Left lobe of liver (tissue), 2 donors: ENCODE measurements at regions not wholly inside any gene's neighbourhood (a gene's known extent, or its start where the extent isn't known, plus 50 kb on each side); places are given as distances from the start of the nearest gene placed in this dataset.

Source experiments
- ATAC-seq: fragments of 200-7000 bp; cut with Tn5 transposase; one replicate; pipeline ENCODE4 v1.9.1; 2020; ENCODE audit warnings: mild to moderate bottlenecking, moderate library complexity
- DNase-seq: peaks from one replicate; pipeline ENCODE4 v3.0.0-alpha.2; 2020; ENCODE audit warnings: low spot score
- donor health status: DM: no; HTN: no; CAD: no; lungs with moderate emphysema.
- donor health status: DM: no; HTN: yes; CAD: no.

- DNase-seq, result no peak
- ATAC-seq, result no peak
Observed at GRCh38 chr12:107487011-107487680, 198.5 kb upstream of the PWP1 start.

- ATAC-seq (no peak), DNase-seq (no peak)
Observed at GRCh38 chr12:107488666-107489065, 196.9 kb upstream of the PWP1 start.

GRCh38 chr12:107490010-107490409 lies 195.6 kb upstream of the PWP1 start:
- DNase-seq (no peak), ATAC-seq (no peak)

- no peak for ATAC-seq
- no peak for DNase-seq
Observed at GRCh38 chr12:107491856-107492255, 193.7 kb upstream of the PWP1 start.

DNA sequence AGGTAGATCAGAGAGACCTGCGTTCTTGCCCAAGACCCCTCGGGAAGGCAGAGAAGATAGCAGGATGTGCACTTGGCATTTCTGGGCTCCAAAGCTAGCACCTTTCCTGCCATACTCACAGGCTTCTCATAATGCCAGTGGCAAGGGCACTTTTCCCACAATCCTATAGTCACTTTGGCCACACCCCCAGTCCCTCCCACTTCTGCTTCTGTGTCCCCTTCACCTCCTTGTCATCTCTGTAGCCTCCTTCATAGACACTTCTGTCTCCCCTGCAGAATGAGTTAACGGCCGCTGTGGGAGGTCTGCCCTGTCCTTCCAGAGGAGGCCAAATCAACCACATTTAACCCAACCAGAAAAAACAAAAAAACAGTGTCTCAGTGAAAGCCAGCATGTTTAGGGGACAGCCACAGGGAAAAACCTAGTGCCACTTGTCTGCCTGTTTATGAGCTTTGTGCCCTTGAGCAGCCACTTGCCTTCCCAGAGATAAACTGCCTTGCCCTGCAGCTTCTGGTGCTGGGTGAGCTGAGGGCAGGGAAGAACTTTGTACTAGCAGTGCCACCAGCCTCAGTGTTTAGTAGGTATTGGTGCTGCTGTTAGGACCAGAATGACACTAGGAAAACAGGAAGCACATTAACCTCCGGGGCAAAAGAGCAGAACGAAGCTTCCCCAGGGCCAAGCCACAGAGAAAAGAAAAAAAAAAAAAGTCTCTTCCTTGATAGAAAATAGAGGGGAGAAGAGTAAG lies 193.0 kb upstream of the PWP1 start:
- no peak for DNase-seq
- ATAC-seq, result peak; percentile 73

- ATAC-seq, result peak; percentile 10
- DNase-seq, result no peak
Observed at GRCh38 chr12:107493135-107493494, 192.5 kb upstream of the PWP1 start.

GRCh38 chr12:107493666-107494065 lies 191.9 kb upstream of the PWP1 start:
- ATAC-seq (no peak), DNase-seq (no peak)

- no peak for DNase-seq
Observed at GRCh38 chr12:107494331-107494730, 191.3 kb upstream of the PWP1 start.

DNA sequence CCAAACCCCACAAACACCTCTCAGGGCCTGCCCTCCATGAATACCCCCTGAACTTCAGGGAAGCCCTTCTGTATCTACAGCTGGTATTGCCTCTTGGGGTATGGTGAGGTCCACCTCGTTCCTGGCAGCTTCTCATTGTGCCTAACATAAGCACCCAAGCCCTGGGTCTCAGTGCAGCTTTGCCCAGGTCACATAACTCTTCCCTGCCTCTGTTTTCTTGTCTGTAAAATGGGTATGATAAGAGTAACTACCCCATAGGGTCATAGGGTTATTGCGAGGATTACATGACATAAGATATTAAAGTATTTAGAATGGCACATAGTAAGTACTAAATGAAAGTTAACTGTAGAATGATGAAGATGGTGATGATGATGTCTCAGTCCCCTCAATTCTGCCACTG lies 190.0 kb upstream of the PWP1 start:
- ATAC-seq, result no peak
- DNase-seq, result no peak

More at GRCh38 chr12:107494331-107494730, 191.3 kb upstream of the PWP1 start:
- ATAC-seq, result peak; percentile 85

DNA sequence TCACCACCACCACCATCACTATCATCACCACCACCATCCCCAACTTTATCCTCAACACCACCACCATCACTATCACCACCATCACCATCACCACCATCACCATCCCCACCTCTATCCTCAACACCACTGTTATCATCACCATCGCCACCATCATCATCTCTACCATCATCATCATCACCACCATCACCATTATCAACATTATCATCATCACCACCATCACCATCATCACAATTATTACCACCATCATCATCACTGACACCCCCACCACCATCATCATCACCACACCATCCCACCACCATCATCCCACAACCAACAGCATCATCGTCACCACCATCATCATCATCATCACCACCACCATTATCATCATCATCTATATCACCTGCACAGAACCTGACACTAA lies 188.4 kb upstream of the PWP1 start:
- ATAC-seq, result no peak
- no peak for DNase-seq

- DNase-seq, result no peak
Observed at GRCh38 chr12:107500307-107500706, 185.3 kb upstream of the PWP1 start.

DNA sequence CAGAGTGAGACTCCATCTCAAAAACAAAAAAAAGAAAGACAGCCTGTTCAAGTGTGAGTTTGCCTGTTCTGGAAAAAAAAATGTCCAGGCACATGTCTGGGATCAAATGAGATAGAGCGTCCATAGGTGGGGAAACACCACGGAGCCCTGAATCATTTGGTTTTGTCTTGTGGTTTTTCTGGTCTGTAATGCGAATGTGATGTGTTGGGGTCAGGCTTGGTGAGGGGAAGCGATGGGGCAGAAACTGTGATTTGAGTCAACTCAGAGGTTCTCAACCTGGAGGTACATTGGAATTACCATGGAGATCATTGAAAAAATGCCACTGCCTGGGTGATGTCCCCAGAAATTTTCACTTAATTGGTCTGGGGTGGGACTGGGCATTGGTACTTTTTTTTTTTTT lies 183.9 kb upstream of the PWP1 start:
- no peak for ATAC-seq
- DNase-seq, result no peak

More at GRCh38 chr12:107500307-107500706, 185.3 kb upstream of the PWP1 start:
- no peak for ATAC-seq

DNA sequence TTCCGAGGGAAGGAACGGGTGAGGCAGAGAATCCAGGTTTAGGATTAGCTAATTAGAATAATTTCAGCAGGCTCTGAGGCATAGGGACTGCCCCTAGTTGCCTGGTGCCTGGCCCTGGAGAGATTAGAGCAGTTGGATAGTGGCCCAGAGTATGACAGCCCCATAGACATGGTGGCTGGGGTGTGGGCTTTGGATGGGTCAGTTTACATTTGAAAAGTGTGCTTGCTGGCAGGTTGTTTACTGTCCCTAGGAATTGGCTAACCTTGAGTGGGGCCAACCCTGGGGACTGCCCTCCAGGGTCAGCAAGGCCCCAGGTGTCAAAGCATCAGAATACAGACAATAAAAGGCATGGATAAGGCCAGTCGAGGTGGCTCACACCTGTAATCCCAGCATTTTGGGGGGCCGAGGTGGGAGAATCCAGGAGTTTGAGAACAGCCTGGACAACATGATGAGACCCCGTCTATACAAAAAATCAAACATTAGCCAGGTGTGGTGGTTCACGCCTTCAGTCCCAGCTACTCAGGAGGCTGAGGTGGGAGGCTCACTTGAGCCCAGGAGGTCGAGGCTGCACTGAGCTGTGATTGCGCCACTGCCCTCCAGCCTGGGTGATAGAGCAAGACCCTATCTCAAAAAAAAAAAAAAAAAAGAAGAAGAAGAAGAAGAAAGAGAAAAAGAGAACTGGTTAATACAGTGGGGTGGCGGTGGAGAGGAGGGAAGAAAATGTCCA lies 182.3 kb upstream of the PWP1 start:
- DNase-seq, result no peak
- no peak for ATAC-seq

DNA sequence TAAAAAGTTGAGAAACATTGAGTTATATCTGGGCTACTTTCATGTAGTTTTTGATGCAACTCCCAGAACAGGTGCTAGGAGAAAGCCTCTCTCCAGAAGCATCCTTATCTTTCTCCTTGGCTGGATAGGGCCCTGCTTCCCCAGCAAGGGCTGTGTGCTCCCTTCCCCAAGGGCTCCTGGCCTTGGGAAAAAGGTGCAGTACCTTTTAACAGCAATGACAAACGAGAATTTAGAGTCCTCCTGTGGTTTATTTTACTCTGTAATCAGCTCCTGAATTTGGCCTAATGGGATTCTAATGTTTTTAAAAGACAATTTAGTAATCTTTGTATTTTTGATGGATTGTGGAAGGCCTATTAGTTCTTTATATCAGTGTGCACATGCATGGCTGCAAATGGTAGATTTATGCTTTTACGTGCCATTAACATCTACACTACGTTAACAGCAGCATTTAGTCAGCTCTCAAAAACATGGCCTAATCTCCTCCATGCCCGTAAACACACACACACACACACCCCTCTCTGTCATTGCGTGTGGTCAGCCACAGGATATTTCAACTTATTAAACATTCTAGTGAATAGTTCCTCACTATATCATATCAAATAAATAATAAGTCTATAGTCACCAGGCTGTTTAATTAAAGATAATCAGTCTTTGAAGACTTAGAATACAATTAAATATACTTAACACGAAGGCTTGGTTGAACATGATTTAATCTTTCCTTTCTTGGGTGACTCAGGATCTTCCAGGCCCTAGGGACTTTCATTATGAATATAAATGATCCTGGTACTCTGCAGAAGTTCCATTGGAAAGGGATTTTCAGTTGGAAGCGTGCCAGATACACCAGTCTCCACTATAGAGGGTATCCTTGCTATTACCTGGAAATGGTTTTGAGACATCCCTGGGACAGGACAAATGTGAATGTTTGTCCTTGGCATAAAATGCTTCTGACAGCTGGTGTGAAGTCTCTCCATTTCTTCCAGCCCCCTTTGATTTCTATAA lies 181.4 kb upstream of the PWP1 start:
- no peak for DNase-seq
- ATAC-seq, result no peak

DNA sequence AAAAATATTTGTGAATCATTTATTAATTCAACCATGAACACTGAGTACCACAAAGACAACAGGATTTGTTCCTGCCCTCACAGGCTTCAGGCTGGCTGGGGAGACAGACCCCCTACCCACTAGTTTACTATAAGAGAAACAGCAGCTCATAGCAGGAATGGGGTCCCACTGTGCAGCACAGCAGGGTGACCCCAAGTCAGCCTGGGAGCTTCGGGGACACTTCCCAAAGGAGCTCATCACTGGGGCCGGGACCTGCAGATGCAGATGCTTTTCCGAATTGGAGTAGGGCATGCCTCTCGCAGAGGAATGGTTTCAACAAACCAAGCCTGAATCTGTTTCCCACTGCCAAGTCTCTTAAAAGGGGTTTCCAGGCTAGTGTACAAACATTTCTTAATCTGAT lies 176.2 kb upstream of the PWP1 start:
- no peak for DNase-seq
- no peak for ATAC-seq

DNA sequence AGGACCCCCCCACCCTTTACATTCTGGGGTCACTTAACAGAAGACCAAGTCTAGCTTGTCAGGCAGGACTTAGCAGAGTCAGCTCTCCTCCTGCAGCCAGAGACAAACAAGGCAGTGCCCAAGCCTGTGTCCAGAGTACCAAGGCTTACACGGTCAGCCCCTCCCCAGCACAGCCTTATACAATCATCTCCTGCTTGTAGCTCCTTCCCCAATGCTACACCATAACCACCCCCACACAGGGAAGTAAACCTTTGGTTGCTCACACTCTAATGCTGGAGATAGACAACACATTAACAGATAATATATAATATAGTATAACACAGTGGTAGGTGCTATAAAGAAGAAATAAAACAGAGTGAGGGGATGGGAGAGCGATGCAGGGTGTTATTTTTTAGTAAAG lies 175.4 kb upstream of the PWP1 start:
- DNase-seq, result no peak
- ATAC-seq, result no peak

DNA sequence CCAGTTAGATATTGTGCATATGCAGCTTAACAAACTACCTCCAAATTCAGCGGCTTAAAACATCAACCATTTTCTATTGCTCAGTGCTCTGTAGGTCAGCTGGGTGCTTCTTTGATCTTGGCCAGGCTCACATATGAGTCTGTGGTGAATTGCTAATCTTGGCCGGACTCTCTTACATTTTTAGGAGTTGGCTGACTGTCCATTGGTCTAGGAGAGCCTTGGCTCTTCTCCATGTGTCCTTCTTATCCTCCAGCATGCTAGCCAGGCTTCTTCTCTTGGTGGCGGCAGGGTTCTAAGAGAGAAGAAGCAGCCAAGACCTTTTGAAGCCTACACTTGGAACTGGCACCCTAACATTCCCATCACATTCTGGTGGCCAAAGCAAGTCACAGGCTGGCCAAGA lies 174.3 kb upstream of the PWP1 start:
- DNase-seq, result no peak
- ATAC-seq, result peak; percentile 56

DNA sequence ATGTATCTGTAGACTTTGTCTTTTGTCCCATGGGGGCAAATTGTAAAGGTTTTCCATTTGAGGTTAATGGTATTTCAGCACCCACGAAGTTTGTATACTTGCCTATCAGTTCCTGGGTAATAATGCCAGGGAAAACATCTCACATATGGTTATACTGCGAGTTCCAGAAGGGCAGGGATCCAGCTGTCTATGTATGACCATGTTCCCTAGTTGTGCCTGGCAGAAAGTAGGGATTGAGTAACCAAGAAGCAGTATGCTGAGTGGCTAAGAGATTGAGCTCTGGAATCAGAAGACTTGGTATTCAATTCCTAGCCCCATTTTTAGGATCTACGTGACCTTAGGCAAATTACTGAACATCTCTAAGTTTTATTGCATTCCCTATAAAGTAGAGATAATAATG lies 173.2 kb upstream of the PWP1 start:
- peak; percentile 84 for ATAC-seq
- no peak for DNase-seq

- ATAC-seq (no peak), DNase-seq (no peak)
Observed at GRCh38 chr12:107513184-107513583, 172.4 kb upstream of the PWP1 start.

GRCh38 chr12:107513636-107514400 lies 171.8 kb upstream of the PWP1 start:
- DNase-seq, result no peak
- no peak for ATAC-seq
